GM12891 (cell line): ENCODE measurements at regions not wholly inside any gene's neighbourhood (a gene's known extent, or its start where the extent isn't known, plus 50 kb on each side); places are given as distances from the start of the nearest gene placed in this dataset.

Experiments
- PAX5 ChIP-seq: IDR thresholded peaks from 2 replicates; pipeline ENCODE4 v1.6.1; 2011; ENCODE audit warnings: low read length, moderate library complexity, mild to moderate bottlenecking; ENCODE audit not compliant: insufficient read depth, severe bottlenecking
- POLR2A ChIP-seq: IDR thresholded peaks from 2 replicates; pipeline ENCODE4 v1.6.1; 2011; ENCODE audit warnings: low read depth, low read length, control low read depth
- POLR2AphosphoS5 ChIP-seq: IDR thresholded peaks from 2 replicates; pipeline ENCODE4 v1.6.1; 2011; ENCODE audit warnings: low read depth, low read length, control low read depth
- SPI1 ChIP-seq: IDR thresholded peaks from 2 replicates; pipeline ENCODE4 v1.6.1; 2011; ENCODE audit warnings: low read depth, low read length, control low read depth
- TAF1 ChIP-seq: IDR thresholded peaks from 2 replicates; pipeline ENCODE4 v1.6.1; 2011; ENCODE audit warnings: low read depth, low read length, control low read depth

GRCh38 chr18:39799006-39799405 is 2156.0 kb upstream of the PIK3C3 start:
- TF ChIP-seq POLR2A (no peak), POLR2AphosphoS5 (no peak), TAF1 (no peak), SPI1 (no peak), PAX5 (no peak)
